GM12873 (cell line): ENCODE measurements at regions not wholly inside any gene's neighbourhood (a gene's known extent, or its start where the extent isn't known, plus 50 kb on each side); places are given as distances from the start of the nearest gene placed in this dataset.

Experiments used
- TF ChIP-seq, protein P1 (sequence below): IDR thresholded peaks from 2 replicates; pipeline ENCODE4 v1.5.1; 2012; ENCODE audit warnings: low read depth, mild to moderate bottlenecking, moderate library complexity, low read length, control low read depth; ENCODE audit not compliant: insufficient read depth; ENCODE audit errors: missing control alignments

DNA sequence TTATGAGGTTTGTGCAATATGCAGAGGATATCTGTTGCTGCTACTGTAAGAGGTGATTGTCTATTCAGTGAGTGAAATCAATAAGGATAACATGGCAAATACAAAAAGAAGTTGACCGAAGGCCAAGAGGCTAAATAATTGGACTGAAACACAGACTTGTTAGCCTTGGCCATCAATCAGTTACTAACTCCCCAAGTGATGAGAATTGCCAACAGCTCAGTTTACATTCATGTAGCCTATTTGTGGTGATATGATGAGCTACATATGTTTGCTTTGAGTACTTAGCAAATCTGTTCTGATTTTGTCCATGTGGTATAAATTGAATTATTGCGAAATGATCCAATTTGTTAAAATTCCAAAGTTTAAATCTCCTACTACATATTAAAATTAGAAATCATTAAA lies 68.6 kb upstream of the VAV3 start:
- TF ChIP-seq, protein P1, sequence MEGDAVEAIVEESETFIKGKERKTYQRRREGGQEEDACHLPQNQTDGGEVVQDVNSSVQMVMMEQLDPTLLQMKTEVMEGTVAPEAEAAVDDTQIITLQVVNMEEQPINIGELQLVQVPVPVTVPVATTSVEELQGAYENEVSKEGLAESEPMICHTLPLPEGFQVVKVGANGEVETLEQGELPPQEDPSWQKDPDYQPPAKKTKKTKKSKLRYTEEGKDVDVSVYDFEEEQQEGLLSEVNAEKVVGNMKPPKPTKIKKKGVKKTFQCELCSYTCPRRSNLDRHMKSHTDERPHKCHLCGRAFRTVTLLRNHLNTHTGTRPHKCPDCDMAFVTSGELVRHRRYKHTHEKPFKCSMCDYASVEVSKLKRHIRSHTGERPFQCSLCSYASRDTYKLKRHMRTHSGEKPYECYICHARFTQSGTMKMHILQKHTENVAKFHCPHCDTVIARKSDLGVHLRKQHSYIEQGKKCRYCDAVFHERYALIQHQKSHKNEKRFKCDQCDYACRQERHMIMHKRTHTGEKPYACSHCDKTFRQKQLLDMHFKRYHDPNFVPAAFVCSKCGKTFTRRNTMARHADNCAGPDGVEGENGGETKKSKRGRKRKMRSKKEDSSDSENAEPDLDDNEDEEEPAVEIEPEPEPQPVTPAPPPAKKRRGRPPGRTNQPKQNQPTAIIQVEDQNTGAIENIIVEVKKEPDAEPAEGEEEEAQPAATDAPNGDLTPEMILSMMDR, result no peak

DNA sequence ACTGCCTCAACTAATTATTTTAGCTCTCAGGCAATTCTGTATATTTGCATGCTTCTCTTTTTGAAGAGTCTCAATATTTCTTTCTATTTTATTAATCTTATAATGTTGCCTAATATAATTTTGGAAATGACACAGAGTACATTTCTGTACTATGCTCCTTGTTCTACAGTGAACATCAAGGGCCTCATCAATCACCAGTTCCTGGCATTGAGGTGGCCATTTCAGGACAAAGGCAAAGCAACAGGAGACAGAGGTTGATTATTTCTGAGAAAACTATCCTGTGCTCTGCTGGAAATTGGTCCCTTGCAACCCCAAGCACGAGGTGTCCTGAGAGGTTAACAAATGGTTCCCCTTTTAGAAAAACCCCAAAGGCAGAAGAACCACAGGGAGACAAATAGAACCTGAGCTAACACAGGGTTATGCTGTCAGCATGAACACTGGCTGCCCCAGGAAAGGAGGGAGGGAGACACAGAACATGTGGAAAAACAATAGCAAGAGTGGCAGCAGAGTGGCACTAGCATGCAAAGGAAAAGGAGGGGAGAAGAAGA lies 63.9 kb upstream of the VAV3 start:
- TF ChIP-seq, protein P1, result no peak

DNA sequence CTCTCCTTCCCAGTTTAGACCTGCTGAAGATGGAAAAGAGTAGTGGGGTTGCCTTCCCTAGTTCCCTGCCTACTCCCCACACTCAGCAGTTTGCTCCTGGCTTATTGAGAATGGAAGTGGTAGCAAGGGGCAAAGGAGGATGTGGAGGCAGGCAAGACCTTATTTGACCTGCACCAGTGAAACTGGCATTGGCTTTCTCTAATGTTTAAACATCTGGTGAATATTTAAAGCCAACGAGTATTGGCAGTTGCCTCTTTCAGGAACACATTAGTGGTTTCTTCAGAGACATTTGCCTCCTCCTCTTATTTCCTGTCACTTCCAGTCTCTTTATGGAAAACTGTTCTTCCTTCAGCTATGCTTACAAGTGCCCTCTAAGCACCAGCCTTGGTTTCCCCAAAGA lies 62.4 kb upstream of the VAV3 start:
- TF ChIP-seq, protein P1, result no peak

DNA sequence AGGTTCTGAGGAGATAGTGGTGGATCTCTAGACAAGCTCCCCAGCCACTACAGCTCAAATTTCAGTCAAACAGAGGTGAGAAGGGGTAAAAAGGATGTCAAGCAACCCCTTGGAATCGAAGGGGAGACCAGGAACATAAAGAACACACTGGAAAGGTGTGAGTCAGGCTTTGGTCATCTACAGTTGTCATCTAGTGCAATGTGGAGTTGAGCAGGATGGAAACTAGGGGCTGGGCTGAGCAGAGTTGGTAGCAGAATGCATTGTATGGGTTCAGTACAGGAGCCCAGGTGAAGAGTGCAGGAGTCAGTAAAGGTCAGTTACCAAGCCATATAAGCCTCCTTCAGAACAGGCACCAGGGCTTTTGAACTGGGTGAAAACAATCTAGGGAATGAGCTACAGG lies 52.7 kb upstream of the VAV3 start:
- TF ChIP-seq, protein P1, result no peak

DNA sequence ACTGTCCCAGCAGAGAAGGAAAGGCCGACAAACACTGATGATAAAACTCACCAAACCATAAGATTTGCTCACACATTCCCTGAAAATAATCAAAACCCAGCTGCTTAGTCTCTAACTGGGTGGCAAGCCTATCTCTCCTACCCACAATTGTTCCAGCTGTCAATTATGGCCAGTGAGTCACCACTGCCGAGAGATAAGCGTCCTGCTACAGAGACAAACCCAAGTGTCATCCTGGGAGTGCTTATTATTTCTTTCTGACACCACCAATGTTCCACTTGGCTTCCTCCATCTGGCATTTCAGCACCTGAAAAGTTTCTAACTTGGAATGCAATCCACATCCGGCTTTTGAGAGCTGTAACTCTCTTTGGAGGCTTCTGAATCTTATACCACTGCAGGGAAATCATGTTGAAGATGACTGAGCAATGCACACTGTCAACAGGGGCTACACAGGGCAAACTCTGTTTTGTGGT lies 51.5 kb upstream of the VAV3 start:
- TF ChIP-seq, protein P1, result no peak
